ENCODE measurements at regions not wholly inside any gene's neighbourhood (a gene's known extent, or its start where the extent isn't known, plus 50 kb on each side); places are given as distances from the start of the nearest gene placed in this dataset.

- TF ChIP-seq CTCF (IDR thresholded peaks at IDR 0.05; ENCODE audit: low read depth, low read length, poor library complexity, severe bottlenecking) (no peak), EZH2phosphoT487 (IDR thresholded peaks at IDR 0.05; ENCODE audit: borderline replicate concordance, low read length) (no peak)
Measured at GRCh38 chr5:68592351-68592750, 376.8 kb downstream of the PIK3R1 start.

All from DOHH2 (cell line).